HepG2 (cell line): ENCODE measurements at regions not wholly inside any gene's neighbourhood (a gene's known extent, or its start where the extent isn't known, plus 50 kb on each side); places are given as distances from the start of the nearest gene placed in this dataset.

Experiments used
- EZH2 ChIP-seq: conservative IDR thresholded peaks from 2 replicates; pipeline ENCODE4 v1.6.1; 2012; ENCODE audit warnings: mild to moderate bottlenecking, low read depth, low read length, moderate library complexity
- HDAC2 ChIP-seq: sonication (generic); formaldehyde crosslinking; IDR thresholded peaks from 2 replicates; pipeline ENCODE4 v1.4.0; 2020; ENCODE audit warnings: missing genetic modification reagents
- KAT7 ChIP-seq: IDR thresholded peaks from 2 replicates; pipeline ENCODE4 v1.6.1; 2018; ENCODE audit warnings: borderline replicate concordance, missing compliant biosample characterization
- RBFOX2 ChIP-seq: fragments of 200-400 bp; formaldehyde crosslinking; IDR thresholded peaks from 2 replicates; pipeline ENCODE4 v1.6.1; 2017; ENCODE audit warnings: low read depth, mild to moderate bottlenecking, low read length
- RFX5 ChIP-seq: IDR thresholded peaks from 2 replicates; pipeline ENCODE4 v1.6.1; 2011; ENCODE audit warnings: low read depth, low read length, improper control_type of control experiment
- SIN3A ChIP-seq: IDR thresholded peaks from 2 replicates; pipeline ENCODE4 v1.6.1; 2011; ENCODE audit warnings: low read depth, mild to moderate bottlenecking, control low read depth, low read length, borderline replicate concordance
- SP1 ChIP-seq, 2 experiments: fragments of 450-650 bp in 1 of 2; sonication (generic) in 1 of 2; formaldehyde crosslinking in 1 of 2; IDR thresholded peaks; 2 replicates each; pipeline versions ENCODE4 v1.4.0 to v1.6.1; 2016 to 2020; ENCODE audit warnings: missing genetic modification reagents in 1 of 2
- ZNF883 ChIP-seq: sonication (generic); formaldehyde crosslinking; IDR thresholded peaks from 2 replicates; pipeline ENCODE4 v1.5.1; 2020; ENCODE audit warnings: mild to moderate bottlenecking, missing genetic modification reagents; ENCODE audit errors: not compliant biosample characterization
- TF ChIP-seq, protein P1 (sequence below): IDR thresholded peaks from 2 replicates; pipeline ENCODE4 v1.6.1; 2012; ENCODE audit warnings: low read length, improper control_type of control experiment
- TF ChIP-seq, protein P2 (sequence below): IDR thresholded peaks from 2 replicates; pipeline ENCODE4 v1.6.1; 2016; ENCODE audit warnings: missing biosample characterization, missing genetic modification reagents, low read depth
- TF ChIP-seq, protein P3 (sequence below): sonication (generic); formaldehyde crosslinking; IDR thresholded peaks from 2 replicates; pipeline ENCODE4 v1.4.0; 2020; ENCODE audit warnings: missing genetic modification reagents
- TF ChIP-seq, protein P4 (sequence below): sonication (generic); formaldehyde crosslinking; IDR thresholded peaks from 2 replicates; pipeline ENCODE4 v1.8.1; 2023; ENCODE audit warnings: mild to moderate bottlenecking, missing genetic modification reagents
- TF ChIP-seq, protein P5 (sequence below), 2 experiments: sonication (generic) in 1 of 2; formaldehyde crosslinking in 1 of 2; IDR thresholded peaks; 2 replicates each; pipeline versions ENCODE4 v1.5.1 to v1.6.1; 2011 to 2020; ENCODE audit warnings: borderline replicate concordance in 1 of 2, low read depth in 1 of 2, low read length in 1 of 2, mild to moderate bottlenecking in 1 of 2, missing genetic modification reagents in 1 of 2, moderate library complexity in 1 of 2

DNA sequence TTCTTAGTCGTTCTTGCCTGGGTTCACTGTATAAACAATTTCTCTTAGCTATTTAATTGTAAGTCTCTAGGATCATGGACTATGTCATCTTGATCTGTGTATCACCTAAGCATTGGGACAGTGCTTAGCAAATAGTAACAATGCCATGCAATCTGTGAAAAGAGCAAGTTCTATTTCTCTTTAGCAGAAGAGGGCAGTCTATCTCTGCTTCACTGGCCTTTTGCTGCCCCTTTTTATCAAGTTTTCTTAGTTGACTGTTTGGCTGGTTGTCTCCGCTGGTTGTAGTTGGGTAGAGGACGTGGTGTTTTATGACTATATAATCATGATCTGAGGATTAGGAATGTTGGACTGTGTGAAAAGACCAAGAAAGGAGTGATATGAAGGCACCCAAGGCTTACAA, 315.0 kb downstream of the JRKL start:
- TF ChIP-seq, protein P1, sequence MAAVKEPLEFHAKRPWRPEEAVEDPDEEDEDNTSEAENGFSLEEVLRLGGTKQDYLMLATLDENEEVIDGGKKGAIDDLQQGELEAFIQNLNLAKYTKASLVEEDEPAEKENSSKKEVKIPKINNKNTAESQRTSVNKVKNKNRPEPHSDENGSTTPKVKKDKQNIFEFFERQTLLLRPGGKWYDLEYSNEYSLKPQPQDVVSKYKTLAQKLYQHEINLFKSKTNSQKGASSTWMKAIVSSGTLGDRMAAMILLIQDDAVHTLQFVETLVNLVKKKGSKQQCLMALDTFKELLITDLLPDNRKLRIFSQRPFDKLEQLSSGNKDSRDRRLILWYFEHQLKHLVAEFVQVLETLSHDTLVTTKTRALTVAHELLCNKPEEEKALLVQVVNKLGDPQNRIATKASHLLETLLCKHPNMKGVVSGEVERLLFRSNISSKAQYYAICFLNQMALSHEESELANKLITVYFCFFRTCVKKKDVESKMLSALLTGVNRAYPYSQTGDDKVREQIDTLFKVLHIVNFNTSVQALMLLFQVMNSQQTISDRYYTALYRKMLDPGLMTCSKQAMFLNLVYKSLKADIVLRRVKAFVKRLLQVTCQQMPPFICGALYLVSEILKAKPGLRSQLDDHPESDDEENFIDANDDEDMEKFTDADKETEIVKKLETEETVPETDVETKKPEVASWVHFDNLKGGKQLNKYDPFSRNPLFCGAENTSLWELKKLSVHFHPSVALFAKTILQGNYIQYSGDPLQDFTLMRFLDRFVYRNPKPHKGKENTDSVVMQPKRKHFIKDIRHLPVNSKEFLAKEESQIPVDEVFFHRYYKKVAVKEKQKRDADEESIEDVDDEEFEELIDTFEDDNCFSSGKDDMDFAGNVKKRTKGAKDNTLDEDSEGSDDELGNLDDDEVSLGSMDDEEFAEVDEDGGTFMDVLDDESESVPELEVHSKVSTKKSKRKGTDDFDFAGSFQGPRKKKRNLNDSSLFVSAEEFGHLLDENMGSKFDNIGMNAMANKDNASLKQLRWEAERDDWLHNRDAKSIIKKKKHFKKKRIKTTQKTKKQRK, result no peak
- TF ChIP-seq HDAC2 (CRISPR knock-in tag), result no peak
- TF ChIP-seq, protein P2, sequence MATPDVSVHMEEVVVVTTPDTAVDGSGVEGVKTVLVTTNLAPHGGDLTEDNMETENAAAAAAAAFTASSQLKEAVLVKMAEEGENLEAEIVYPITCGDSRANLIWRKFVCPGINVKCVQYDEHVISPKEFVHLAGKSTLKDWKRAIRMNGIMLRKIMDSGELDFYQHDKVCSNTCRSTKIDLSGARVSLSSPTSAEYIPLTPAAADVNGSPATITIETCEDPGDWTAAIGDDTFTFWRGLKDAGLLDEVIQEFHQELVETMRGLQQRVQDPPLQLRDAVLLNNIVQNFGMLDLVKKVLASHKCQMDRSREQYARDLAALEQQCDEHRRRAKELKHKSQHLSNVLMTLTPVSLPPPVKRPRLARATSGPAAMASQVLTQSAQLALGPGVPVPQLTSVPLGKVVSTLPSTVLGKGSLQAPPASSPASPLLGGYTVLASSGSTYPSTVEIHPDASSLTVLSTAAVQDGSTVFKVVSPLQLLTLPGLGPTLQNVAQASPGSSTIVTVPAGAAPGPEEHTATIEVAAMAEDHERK (CRISPR knock-in tag), result no peak
- TF ChIP-seq, protein P3, sequence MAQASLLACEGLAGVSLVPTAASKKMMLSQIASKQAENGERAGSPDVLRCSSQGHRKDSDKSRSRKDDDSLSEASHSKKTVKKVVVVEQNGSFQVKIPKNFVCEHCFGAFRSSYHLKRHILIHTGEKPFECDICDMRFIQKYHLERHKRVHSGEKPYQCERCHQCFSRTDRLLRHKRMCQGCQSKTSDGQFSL (CRISPR knock-in tag), result no peak
- TF ChIP-seq RFX5, result no peak
- TF ChIP-seq KAT7 (CRISPR knock-in tag), result no peak
- TF ChIP-seq SIN3A, result no peak
- TF ChIP-seq ZNF883, result no peak
- no peak for TF ChIP-seq SP1 (IDR thresholded peaks at IDR 0.05)
- TF ChIP-seq SP1 (CRISPR knock-in tag; IDR thresholded peaks at IDR 0.05), result no peak
- no peak for TF ChIP-seq RBFOX2
- TF ChIP-seq EZH2, result no peak
- TF ChIP-seq, protein P4, sequence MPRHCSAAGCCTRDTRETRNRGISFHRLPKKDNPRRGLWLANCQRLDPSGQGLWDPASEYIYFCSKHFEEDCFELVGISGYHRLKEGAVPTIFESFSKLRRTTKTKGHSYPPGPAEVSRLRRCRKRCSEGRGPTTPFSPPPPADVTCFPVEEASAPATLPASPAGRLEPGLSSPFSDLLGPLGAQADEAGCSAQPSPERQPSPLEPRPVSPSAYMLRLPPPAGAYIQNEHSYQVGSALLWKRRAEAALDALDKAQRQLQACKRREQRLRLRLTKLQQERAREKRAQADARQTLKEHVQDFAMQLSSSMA (CRISPR knock-in tag), result no peak
- TF ChIP-seq, protein P5, sequence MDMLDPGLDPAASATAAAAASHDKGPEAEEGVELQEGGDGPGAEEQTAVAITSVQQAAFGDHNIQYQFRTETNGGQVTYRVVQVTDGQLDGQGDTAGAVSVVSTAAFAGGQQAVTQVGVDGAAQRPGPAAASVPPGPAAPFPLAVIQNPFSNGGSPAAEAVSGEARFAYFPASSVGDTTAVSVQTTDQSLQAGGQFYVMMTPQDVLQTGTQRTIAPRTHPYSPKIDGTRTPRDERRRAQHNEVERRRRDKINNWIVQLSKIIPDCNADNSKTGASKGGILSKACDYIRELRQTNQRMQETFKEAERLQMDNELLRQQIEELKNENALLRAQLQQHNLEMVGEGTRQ (IDR thresholded peaks at IDR 0.05; ENCODE audit: low read depth, low read length), result no peak
- TF ChIP-seq, protein P5 (CRISPR knock-in tag; IDR thresholded peaks at IDR 0.05; ENCODE audit: borderline replicate concordance), result no peak
